Stimulated activated CD4-positive, alpha-beta T cell treated with anti-CD3 and anti-CD28 coated beads, TNF-alpha, amount 100 ng/mL, for 1 hour (primary cell): ENCODE measurements at regions not wholly inside any gene's neighbourhood (a gene's known extent, or its start where the extent isn't known, plus 50 kb on each side); places are given as distances from the start of the nearest gene placed in this dataset.

Source experiments
- DNase-seq, 3 donors: peaks; one replicate each; pipeline ENCODE4 v3.0.0-alpha.2; 2020; ENCODE audit warnings: low read depth in 3 of 3, low spot score in 1 of 3

DNA sequence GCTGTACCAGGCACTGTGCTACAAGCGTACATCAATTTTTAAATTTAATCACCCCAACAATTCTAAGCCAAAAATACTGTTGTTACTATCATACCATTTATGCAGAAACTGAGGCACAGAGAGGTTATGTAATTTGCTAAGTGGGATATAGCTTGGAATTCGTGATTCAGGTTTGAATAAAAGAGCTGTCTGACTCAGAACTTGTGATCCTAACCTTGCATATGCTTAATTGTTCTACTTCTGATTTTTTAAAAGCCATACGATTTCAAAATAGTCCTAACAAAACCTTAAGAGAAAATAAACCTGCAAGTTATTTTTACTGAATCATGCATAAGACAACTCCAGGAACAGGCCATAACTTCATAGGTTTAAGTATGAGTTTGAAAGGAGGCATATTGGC lies 498.0 kb upstream of the CFAP20DC start:
- DNase-seq = no peak

DNA sequence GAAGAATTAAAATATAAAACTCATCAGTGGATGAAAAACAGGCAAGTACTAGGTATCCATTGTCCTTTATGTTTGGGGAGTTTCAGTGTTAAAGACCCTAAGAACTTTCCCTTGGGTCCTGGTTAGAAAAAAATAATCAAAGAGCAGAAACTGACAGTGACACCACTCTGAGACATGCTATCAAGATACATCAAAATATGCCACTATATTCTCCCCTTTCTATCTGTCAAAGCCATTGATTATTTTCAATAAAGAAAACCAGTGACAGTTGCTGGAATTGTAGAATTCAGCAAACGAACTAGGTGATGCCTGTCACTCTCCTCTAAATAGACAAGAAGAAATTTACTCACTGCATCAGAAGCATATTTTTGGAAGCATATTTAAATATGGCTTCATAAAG lies 496.7 kb upstream of the CFAP20DC start:
- no peak for DNase-seq

DNA sequence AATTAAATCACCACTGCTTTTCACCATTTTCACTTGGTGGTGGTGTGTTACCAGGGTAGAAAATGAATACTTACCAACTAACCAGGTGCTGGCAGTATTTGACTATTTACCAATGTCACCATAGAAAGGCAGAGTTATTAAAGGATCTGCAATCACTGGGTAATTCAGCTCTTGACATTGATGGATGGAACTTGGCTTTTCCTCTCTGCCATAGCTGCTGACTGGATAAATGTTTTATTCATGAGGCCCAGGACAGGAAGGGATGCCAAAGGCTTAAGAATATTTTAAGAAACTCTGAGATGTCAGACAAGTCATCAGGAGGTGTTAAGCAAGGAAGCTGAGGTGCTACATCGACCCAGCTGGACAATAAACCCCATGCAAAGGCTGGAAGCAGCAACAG lies 495.5 kb upstream of the CFAP20DC start:
- DNase-seq = no peak

DNA sequence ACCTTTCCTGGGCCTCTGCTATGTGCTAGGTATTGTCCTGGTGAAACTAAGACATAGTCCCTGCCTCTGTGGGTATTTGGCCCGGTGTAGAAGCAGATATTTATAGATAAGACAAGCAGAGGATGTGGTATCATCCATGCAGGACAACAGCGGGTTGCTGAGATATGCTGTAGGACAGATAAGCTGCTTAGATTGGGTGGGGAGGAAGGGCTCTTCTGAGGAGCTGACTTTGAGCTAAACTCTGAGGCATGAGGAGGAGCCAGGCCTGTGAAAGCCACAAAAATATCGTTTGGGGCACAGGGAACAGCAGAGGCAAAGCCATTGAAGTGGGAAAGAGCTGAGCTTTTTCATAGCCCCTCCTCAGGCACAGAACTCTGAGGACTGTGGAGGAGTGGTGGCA lies 492.5 kb upstream of the CFAP20DC start:
- DNase-seq = no peak

DNA sequence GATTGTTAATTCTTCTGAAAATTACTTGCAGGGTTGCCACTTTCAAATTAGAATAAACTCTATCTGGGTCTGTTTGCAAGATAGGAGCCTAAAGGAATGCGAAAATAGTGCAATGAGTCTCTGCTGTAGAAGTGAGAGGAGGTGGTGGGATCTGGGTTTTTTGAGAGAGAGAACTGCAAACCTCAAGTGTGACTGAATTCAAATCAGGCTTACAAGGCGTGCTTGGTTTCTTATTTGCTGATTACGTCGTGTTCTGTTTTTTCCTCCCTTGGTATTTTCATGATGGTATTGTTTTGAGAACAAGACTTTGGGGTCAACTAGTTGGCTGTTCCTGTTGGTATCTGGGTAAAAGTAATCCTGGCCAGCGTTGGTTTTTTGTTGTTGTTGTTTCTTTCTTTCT lies 490.9 kb upstream of the CFAP20DC start:
- DNase-seq = no peak

DNA sequence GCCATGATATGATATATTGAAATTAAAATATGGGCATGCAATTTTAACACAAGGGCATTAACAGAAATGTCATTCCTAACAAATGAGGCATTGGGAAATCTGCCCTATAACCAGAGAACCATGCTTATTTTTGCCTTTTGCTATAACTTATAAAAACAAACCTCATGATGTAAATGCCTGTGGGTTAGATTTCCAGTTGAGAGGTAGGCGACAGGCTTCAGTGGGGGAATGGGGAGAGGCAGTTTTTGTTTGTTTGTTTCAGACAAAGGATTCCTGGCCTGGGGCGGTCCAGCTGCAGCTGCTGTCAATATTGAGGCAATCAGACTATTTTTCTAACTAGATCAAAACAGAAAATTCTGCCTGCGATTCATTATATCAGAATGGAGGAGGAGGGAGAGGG lies 490.4 kb upstream of the CFAP20DC start:
- no peak for DNase-seq

DNA sequence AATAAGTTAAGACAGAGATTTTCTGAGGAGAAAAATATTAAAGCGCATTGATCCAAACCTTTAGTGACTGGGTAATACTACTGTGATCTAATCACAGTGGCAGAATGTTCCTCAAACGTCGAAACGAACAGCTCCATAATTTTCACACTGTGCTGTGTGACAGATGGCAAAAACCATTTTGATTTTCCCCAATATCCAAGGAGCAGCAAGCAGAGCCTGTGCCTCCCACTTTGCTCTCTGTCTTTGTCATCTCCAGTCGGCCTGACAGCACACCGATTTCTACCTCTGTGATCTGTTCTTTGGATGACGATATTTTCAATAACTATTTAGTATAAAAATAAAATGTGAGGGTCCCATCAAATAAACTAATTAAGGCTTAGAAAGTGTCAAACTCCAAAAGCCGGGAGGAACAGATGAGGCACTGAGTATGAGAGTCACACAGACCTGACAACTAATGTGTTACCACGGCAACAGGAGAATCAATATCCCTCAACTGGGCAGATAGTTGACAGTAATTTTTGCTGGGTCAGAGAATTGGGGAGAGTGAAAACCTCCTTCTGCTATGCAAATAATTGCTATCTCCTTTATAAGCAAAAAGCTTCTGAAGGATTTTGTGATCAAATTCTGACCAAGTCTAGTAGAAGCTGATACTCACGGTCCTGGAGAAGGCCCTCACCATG lies 489.1 kb upstream of the CFAP20DC start:
- DNase-seq = no peak

DNA sequence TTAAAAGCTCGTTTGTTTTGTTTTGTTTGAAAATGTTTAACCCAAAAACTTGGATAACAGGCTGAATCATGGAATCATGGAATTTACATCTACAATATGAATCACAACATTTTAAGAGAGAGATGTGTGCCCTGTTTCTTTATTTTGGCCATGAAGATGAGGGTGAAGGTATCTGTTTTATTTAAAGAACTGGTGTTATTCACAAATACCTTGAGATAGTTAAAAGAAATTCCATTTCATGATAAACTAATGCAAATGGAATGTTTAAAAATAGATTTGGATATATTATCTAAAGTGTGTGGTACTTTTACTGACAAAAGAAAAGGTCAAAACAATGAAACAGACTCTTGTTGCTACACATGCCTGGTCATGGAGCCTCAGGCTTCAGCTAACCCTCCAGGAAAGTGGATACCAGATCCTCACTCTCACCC lies 486.0 kb upstream of the CFAP20DC start:
- DNase-seq = no peak

DNA sequence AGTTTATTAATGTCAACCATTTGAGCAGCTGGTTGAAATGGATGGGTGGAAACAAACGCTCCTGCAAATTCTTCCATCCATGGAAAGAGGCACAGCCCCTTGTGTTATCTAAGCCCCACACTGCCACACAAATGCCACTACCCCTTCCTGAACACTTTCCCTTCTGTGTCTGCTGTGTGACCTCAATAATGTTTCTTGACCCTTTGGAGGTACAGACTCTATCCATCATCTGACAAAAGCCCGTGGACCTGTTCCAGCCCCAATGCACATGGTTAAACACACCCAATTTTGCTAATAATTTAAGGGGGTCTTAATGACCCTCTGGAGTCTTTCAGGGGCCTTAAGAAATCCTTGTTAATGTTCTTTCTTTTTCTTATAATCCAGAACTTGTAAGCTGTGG lies 482.2 kb upstream of the CFAP20DC start:
- DNase-seq = no peak

DNA sequence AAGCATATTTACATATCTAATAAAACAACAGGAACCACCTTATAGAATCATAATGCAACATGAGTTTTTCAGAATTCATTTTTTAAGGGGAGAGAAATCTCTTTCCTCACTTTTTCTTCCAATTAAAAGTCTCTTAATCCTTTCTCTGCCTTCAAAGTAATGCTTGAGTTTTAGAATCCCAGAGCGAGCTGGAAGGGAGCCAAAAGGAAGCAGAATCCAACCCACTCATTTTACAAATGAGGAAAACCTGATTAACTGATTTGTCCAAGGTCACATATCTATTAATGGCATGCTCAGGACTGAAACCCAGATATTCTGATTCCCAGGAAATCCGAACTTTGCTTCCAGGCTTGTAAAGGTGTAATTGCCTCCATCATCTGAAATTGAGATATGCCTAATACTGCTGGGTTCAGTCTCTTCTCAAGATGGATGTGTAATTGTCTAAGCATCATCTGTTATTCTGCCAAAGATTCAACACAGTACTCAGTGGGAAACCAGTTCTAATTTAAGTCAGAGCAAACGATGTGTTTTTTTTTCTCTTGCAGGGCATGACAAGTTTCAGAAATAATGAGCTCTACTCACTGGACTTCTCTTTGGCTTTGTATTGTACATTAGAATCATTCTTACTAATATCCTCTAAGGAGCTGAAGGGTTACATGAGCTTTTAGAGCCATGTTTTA lies 481.4 kb upstream of the CFAP20DC start:
- DNase-seq = no peak

DNA sequence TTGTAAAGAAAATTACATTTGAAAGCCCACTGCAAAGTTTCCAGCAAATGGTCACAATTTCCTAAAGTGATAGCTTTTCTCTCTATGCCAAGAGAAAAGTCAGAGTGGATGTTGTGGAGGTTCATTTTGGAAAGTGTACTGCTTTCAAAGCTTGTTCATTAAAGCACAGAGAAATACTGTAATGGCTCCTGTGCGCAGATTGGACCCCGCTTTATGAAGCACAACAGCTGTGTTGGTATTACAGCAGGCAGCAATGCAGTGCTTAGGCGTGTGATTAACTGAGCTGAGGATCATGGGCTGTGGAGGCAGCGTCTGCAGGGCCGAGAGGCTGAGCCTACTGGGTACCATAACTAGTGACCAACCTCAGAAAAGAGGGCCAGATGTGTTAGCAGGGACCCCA lies 478.4 kb upstream of the CFAP20DC start:
- no peak for DNase-seq

DNA sequence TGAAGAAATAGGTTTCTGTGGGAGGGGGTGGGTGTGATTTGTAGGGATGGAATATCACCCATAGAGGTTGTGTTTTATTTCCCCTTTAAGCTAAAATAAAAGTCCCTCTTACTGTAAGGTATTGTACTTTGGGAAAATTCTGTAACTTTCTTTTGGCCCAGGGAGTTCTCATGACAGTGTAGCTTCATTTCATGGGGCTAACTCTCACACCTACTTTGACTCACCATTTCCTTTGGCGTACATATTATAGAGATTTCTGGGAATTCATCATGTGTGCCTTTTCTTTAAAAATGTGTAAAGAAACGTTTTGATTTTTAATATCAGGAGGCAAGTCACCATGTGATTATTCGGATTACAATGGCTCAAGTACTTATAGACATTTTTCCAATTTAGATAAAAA lies 477.7 kb upstream of the CFAP20DC start:
- DNase-seq = no peak

DNA sequence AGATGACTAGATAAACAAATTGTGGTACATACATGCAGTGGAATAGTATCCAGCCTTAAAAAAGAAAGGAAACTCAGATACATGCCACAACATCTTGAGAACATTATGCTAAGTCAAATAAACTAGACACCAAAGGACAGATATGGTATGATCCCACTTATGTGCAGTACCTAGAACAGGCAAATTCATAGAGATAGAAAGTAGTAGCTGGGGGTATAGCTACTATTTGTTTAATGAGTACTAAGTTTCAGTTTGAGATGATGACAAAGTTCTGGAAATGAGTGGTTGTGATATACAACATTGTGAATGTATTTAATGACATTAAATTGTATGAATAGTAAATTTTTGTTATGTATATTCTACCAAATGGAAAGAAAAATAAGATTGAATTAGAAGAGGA lies 477.2 kb upstream of the CFAP20DC start:
- no peak for DNase-seq

DNA sequence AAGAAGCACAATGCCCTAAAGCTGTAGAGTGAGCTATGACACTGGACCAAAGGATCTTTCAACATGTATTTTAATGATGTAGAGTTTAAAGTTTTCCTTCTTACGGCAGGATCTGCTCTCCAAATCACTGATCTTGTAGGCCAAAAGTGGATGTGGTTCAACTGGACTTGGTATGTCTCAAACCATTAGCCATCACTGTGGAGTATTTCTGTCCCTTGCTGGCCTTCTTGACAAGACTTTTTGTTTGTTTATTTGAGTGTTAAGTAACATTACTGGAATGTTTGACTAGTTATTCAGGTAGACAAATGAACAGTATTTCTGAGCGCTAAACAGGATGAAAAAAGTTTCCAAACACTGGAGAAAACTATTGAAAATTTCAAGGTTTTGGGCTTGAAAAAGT lies 472.7 kb upstream of the CFAP20DC start:
- DNase-seq = no peak

DNA sequence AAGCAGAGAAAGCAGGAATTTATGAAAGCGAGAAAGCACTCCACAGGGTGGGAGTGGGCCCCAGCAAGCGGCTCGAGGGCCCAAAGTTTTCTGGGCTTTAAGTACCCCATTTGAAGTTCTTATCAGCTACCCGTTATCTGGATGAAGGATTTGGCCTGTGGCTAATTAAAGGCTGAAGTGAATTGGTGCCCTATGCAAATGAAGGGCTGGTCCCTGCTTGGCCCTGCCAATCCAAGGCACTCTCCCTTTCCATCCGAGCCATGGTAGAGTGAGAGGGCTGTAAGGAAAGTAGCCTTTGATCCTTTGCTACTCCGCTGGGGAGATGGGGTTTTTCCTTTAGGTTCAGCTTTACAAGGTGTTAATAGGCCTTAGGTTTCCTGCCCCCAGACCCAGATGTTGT lies 469.3 kb upstream of the CFAP20DC start:
- DNase-seq = no peak

DNA sequence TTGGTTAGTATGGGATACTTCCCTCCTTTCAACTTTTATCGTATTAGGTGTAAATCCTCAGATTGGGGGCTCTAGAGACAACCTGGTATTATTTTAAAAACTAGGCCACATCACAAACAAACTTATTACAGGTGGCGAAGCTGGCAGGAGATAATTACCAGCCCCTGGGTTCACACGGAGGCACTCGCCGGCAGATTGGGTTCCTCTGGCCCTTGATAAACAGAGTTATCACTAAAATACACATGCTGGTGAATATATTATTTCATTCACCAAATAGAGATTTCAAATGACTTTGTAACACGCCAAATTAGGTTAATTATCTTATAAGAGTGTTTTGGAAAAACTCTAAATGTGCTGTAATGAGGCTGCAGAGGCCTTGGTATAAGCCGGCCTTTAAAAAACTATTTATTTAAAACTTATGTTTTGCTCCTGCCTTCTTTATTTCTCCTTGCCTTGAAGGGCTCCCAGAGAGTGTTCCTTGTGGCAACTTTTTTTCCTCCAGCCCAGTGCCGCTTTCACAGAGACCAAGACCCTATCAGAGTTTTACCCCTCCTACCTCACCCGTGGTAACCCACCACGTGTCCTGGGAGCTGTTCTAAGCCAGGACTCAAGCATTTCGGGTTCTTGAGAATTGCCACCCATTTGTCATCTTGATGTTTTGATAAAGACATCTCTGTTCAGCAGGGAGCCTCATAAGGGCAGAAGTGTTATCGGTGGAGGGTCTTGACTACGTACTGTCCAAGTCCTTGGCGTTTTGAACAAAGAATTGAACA lies 468.6 kb upstream of the CFAP20DC start:
- no peak for DNase-seq

DNA sequence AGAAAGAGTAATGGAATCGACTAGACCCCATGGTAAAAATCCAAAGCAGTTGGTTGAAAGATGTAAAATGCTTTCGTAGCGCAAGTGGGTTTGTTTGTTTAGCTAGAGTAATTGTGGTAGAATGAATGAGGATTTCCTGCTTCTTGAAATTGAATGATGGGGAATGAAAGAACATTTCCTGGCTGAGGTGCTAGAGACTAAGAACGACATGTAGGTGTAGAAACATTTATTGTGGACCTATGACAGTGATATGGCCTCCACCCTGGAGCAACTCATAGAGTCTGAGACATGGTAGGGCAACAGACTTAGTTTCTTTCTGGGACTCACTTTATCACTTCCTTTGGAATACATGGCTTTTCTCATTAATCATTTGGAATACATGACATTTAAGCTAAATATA lies 467.6 kb upstream of the CFAP20DC start:
- no peak for DNase-seq

DNA sequence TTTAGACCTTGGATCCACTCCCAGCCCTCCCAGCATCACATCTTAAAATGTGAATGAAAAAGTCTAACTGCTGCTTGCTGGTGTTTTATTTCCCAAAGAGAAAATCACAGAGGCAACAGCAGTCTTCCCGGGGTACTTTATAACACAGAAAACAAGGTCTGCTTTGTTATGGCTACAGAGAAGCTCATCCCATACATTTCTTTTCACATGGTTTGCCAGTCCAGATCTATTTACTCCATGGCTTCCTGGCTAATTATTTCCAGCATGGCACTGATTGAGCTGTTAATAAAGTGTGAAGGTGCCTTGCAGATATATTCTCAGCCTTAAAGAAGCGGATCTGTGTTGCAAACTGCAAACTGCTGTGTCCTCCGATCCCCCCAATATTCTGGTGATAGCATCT lies 466.1 kb upstream of the CFAP20DC start:
- DNase-seq = no peak

DNA sequence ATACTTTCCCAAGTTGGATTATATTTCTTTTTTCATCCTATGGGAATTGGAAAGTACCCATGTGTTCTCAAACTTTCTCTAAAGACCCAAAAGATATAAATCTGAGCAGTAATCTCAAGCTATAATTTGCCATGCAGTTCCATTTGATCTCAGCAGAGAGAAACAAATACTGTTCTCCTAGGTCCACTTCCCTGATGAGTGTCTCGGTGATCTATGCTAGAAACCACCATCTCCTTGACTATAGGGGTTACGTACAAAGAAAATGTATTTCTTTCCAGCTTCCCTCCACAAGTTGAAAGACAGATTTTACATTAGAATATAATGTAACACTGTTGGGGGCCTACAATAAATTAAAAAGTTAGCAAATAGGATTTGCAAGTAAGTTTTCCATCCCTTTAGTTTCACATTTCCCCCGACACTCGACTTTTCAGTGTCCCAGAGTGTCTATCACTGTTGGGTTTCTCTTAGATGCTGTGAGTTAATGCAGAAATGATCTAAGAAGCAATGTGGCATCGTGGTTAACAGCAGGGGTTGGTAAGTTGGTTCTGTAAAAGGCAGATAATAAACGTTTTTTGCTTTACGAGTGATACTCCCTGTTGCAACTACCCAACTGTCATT lies 465.1 kb upstream of the CFAP20DC start:
- DNase-seq = no peak

DNA sequence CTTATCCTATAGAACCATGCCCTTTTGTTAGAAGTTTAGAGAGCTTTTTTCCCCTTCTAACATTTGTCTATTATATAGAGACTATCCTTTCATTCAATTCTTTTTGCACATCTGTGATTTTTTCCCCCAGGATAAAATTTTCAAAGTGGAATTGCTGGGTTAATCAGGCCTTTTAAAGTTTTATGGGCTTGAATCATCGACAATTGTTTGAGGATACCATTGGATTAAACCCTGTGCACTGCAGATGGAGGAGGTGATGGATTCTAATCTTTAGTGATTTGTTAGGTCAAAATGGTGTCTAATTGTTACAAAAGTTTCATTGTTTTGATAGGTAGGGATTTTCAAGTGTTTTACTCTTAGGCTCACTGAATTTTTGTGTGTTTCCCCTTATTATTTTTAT lies 463.7 kb upstream of the CFAP20DC start:
- DNase-seq = no peak

DNA sequence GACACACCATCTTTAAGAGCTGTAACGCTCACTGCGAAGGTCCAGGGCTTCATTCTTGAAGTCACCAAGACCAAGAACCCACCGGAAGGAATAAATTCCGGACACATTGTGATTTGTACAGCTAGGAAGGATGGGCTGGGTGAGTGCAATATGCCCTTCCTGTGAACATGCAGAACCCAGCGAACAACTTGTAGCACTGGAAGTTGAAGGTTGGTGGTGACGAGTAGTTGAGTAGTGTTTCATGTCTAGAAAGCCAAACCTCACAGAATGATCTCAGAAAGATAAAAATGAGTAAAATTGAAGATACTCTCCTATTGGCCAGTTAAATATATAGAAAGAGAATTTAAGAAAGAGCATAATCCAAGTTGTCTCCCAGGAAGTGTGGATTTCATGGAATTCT lies 462.2 kb upstream of the CFAP20DC start:
- no peak for DNase-seq

DNA sequence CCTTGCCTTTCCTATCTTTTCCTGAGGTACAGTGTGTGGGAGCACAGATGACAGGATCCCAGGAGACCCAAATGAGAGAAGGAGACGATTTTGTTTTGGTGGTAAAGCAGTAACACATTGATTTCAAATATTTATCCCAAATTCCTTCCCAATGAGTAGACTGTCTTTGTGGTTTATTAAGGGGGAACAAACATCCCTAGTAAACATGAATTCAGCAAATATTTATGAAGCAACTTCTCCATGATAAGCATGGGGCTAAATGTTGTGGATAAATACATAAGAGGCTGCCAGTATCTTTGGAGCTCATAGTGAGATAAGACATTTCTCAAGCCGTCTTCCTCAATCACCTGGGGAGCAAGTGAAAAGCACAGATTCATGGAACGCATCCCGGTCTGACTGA lies 460.8 kb upstream of the CFAP20DC start:
- DNase-seq = no peak
